GM23338 (cell line): ENCODE measurements at regions not wholly inside any gene's neighbourhood (a gene's known extent, or its start where the extent isn't known, plus 50 kb on each side); places are given as distances from the start of the nearest gene placed in this dataset.
"Not testable (repeated sequence)": the region's sequence is repeated elsewhere in the genome, so short reads cannot be mapped to it uniquely, and the experiment has no call there.

ENCODE experiments used
- ATAC-seq: fragments of 200-7000 bp; cut with Tn5 transposase; 3 replicates; pipeline ENCODE4 v1.9.1; 2020
- DNase-seq: peaks from one replicate; pipeline ENCODE4 v3.0.0-alpha.2; 2015; ENCODE audit warnings: low spot score
- H2AFZ ChIP-seq: fragments of 200-600 bp; sonication (generic); 2 replicates; pipeline ENCODE4 v1.8.0; 2016; ENCODE audit warnings: antibody characterized with exemption, mild to moderate bottlenecking, moderate library complexity
- H3F3A ChIP-seq: fragments of 200-600 bp; sonication (generic); replicated peaks from 2 replicates; pipeline ENCODE4 v1.8.0; 2017; ENCODE audit warnings: antibody characterized with exemption, mixed run types, low read depth
- H3K27ac ChIP-seq: fragments of 200-600 bp; sonication (generic); 2 replicates; pipeline ENCODE4 v1.6.1; 2016; ENCODE audit warnings: low read depth
- H3K27me3 ChIP-seq: fragments of 200-600 bp; sonication (generic); 2 replicates; pipeline ENCODE4 v1.8.0; 2016; ENCODE audit warnings: mild to moderate bottlenecking, mixed run types, moderate library complexity; ENCODE audit not compliant: insufficient read depth
- H3K36me3 ChIP-seq: fragments of 200-600 bp; sonication (generic); 2 replicates; pipeline ENCODE4 v1.8.0; 2016; ENCODE audit warnings: mild to moderate bottlenecking; ENCODE audit not compliant: insufficient read depth
- H3K4me1 ChIP-seq: fragments of 200-600 bp; sonication (generic); 2 replicates; pipeline ENCODE4 v1.8.0; 2016; ENCODE audit warnings: mild to moderate bottlenecking, moderate library complexity; ENCODE audit not compliant: insufficient read depth
- H3K4me2 ChIP-seq: fragments of 200-600 bp; sonication (generic); 2 replicates; pipeline ENCODE4 v1.7.1; 2017; ENCODE audit warnings: mixed run types
- H3K4me3 ChIP-seq: fragments of 200-600 bp; sonication (generic); 2 replicates; pipeline ENCODE4 v1.6.1; 2016; ENCODE audit warnings: mixed run types
- H3K79me2 ChIP-seq: fragments of 200-600 bp; sonication (generic); replicated peaks from 2 replicates; pipeline ENCODE4 v1.8.0; 2017; ENCODE audit warnings: mild to moderate bottlenecking; ENCODE audit not compliant: insufficient read depth
- H3K9me2 ChIP-seq: fragments of 200-600 bp; sonication (generic); 2 replicates; pipeline ENCODE4 v1.8.0; 2017; ENCODE audit not compliant: insufficient read depth
- H4K20me1 ChIP-seq: fragments of 200-600 bp; sonication (generic); replicated peaks from 2 replicates; pipeline ENCODE4 v1.8.0; 2017; ENCODE audit warnings: mild to moderate bottlenecking; ENCODE audit not compliant: insufficient read depth
- H3K27ac Mint-ChIP-seq: 2 replicates; pipeline ENCODE4 v1.8.0; 2020; ENCODE audit warnings: inconsistent platforms, mild to moderate bottlenecking, moderate library complexity, mixed read lengths
- H3K27me3 Mint-ChIP-seq: 3 replicates; pipeline ENCODE4 v1.8.0; 2022; ENCODE audit warnings: low read depth, mild to moderate bottlenecking, moderate library complexity, mixed read lengths, inconsistent platforms; ENCODE audit not compliant: insufficient read depth, poor library complexity
- H3K36me3 Mint-ChIP-seq: 3 replicates; pipeline ENCODE4 v1.8.0; 2021; ENCODE audit warnings: low read depth, mild to moderate bottlenecking, inconsistent platforms, moderate library complexity, mixed read lengths
- H3K4me1 Mint-ChIP-seq: 3 replicates; pipeline ENCODE4 v1.8.0; 2020; ENCODE audit warnings: mild to moderate bottlenecking, inconsistent platforms, mixed read lengths
- H3K4me3 Mint-ChIP-seq: 3 replicates; pipeline ENCODE4 v1.8.0; 2021; ENCODE audit warnings: moderate library complexity, mild to moderate bottlenecking, inconsistent platforms, mixed read lengths
- H3K9me3 Mint-ChIP-seq: 3 replicates; pipeline ENCODE4 v1.8.0; 2020; ENCODE audit warnings: moderate library complexity, mild to moderate bottlenecking, inconsistent platforms, mixed read lengths
- CREB1 ChIP-seq: fragments of 250-450 bp; sonication (Bioruptor Pico); IDR thresholded peaks from 2 replicates; pipeline ENCODE4 v1.5.0; 2020; ENCODE audit warnings: low read depth, mild to moderate bottlenecking, moderate library complexity
- ETS1 ChIP-seq: IDR thresholded peaks from 2 replicates; pipeline ENCODE4 v1.6.1; 2016; ENCODE audit warnings: antibody characterized with exemption
- EZH2phosphoT487 ChIP-seq: fragments of 200-600 bp; sonication (generic); IDR thresholded peaks from one replicate; pipeline ENCODE4 v1.8.1; 2018; ENCODE audit warnings: antibody characterized with exemption; ENCODE audit not compliant: unreplicated experiment
- JUNB ChIP-seq: IDR thresholded peaks from one replicate; pipeline ENCODE4 v1.6.1; 2016; ENCODE audit warnings: antibody characterized with exemption; ENCODE audit not compliant: unreplicated experiment
- NANOG ChIP-seq: IDR thresholded peaks from 2 replicates; pipeline ENCODE4 v1.6.1; 2016; ENCODE audit warnings: antibody characterized with exemption, borderline replicate concordance
- POLR2AphosphoS5 ChIP-seq: IDR thresholded peaks from 2 replicates; pipeline ENCODE4 v1.6.1; 2016; ENCODE audit warnings: antibody characterized with exemption, low read depth
- STAT1 ChIP-seq: IDR thresholded peaks from one replicate; pipeline ENCODE4 v1.6.1; 2016; ENCODE audit warnings: antibody characterized with exemption; ENCODE audit not compliant: unreplicated experiment
- ZNF114 ChIP-seq: fragments of 250-450 bp; sonication (Bioruptor Pico); IDR thresholded peaks from 2 replicates; pipeline ENCODE4 v1.5.0; 2020; ENCODE audit warnings: mild to moderate bottlenecking, moderate library complexity
- ZNF331 ChIP-seq: fragments of 250-450 bp; sonication (Bioruptor Pico); IDR thresholded peaks from 2 replicates; pipeline ENCODE4 v1.5.0; 2020; ENCODE audit warnings: low read depth, mild to moderate bottlenecking, moderate library complexity
- TF ChIP-seq, protein P1 (sequence below): fragments of 250-450 bp; sonication (Bioruptor Pico); IDR thresholded peaks from 2 replicates; pipeline ENCODE4 v1.5.0; 2020; ENCODE audit warnings: mild to moderate bottlenecking, moderate library complexity
- TF ChIP-seq, protein P2 (sequence below): IDR thresholded peaks from one replicate; pipeline ENCODE4 v1.6.1; 2018; ENCODE audit warnings: antibody characterized with exemption; ENCODE audit not compliant: unreplicated experiment

GRCh38 chr3:64435023-64435422, 209.8 kb upstream of the PRICKLE2 start:
- Mint-ChIP-seq H3K36me3 (peaks cover 28% of the 10 kb centered on the region), H3K4me1 (peaks cover 26% of the 10 kb centered on the region), H3K9me3 (peaks cover 26% of the 10 kb centered on the region)
- not testable (repeated sequence) for H3F3A ChIP-seq, H3K27me3 Mint-ChIP-seq, H3K4me3 Mint-ChIP-seq, H3K9me2 ChIP-seq, H3K4me1 ChIP-seq, H3K36me3 ChIP-seq, H3K27ac ChIP-seq, H3K27me3 ChIP-seq, H3K4me2 ChIP-seq, H3K4me3 ChIP-seq, H2AFZ ChIP-seq, H4K20me1 ChIP-seq, ATAC-seq, DNase-seq, H3K27ac Mint-ChIP-seq, H3K79me2 ChIP-seq

GRCh38 chr3:64432870-64433269, 207.6 kb upstream of the PRICKLE2 start:
- no peaks in the 10 kb centered on the region for H3K27me3 Mint-ChIP-seq
- Histone ChIP-seq H3K4me1 (0 out of 2 replicates have a peak, but pooled peaks cover 7% of the 10 kb centered on the region), H3K27ac (no peak overlapping the region), H3K4me3 (no peak overlapping the region), H3K79me2 (no peaks in the 10 kb centered on the region), H4K20me1 (no peaks in the 10 kb centered on the region), H3K9me2 (0 out of 2 replicates have a peak, but pooled peaks cover 5% of the 10 kb centered on the region), H3K27me3 (no peaks in the 10 kb centered on the region), H2AFZ (no peak overlapping the region), H3F3A (no peaks in the 10 kb centered on the region), H3K36me3 (no peaks in the 10 kb centered on the region), H3K4me2 (no peak overlapping the region)
- peaks cover 17% of the 10 kb centered on the region for H3K4me1 Mint-ChIP-seq
- H3K4me3 Mint-ChIP-seq: no peak overlapping the region
- DNase-seq (no peak), ATAC-seq (no peak)
- no peak overlapping the region for H3K27ac Mint-ChIP-seq
- peaks cover 28% of the 10 kb centered on the region for H3K36me3 Mint-ChIP-seq
- H3K9me3 Mint-ChIP-seq: peaks cover 26% of the 10 kb centered on the region
- no peak for TF ChIP-seq ETS1
- TF ChIP-seq ZNF114: no peak
- no peak for TF ChIP-seq NANOG
- TF ChIP-seq, protein P1, sequence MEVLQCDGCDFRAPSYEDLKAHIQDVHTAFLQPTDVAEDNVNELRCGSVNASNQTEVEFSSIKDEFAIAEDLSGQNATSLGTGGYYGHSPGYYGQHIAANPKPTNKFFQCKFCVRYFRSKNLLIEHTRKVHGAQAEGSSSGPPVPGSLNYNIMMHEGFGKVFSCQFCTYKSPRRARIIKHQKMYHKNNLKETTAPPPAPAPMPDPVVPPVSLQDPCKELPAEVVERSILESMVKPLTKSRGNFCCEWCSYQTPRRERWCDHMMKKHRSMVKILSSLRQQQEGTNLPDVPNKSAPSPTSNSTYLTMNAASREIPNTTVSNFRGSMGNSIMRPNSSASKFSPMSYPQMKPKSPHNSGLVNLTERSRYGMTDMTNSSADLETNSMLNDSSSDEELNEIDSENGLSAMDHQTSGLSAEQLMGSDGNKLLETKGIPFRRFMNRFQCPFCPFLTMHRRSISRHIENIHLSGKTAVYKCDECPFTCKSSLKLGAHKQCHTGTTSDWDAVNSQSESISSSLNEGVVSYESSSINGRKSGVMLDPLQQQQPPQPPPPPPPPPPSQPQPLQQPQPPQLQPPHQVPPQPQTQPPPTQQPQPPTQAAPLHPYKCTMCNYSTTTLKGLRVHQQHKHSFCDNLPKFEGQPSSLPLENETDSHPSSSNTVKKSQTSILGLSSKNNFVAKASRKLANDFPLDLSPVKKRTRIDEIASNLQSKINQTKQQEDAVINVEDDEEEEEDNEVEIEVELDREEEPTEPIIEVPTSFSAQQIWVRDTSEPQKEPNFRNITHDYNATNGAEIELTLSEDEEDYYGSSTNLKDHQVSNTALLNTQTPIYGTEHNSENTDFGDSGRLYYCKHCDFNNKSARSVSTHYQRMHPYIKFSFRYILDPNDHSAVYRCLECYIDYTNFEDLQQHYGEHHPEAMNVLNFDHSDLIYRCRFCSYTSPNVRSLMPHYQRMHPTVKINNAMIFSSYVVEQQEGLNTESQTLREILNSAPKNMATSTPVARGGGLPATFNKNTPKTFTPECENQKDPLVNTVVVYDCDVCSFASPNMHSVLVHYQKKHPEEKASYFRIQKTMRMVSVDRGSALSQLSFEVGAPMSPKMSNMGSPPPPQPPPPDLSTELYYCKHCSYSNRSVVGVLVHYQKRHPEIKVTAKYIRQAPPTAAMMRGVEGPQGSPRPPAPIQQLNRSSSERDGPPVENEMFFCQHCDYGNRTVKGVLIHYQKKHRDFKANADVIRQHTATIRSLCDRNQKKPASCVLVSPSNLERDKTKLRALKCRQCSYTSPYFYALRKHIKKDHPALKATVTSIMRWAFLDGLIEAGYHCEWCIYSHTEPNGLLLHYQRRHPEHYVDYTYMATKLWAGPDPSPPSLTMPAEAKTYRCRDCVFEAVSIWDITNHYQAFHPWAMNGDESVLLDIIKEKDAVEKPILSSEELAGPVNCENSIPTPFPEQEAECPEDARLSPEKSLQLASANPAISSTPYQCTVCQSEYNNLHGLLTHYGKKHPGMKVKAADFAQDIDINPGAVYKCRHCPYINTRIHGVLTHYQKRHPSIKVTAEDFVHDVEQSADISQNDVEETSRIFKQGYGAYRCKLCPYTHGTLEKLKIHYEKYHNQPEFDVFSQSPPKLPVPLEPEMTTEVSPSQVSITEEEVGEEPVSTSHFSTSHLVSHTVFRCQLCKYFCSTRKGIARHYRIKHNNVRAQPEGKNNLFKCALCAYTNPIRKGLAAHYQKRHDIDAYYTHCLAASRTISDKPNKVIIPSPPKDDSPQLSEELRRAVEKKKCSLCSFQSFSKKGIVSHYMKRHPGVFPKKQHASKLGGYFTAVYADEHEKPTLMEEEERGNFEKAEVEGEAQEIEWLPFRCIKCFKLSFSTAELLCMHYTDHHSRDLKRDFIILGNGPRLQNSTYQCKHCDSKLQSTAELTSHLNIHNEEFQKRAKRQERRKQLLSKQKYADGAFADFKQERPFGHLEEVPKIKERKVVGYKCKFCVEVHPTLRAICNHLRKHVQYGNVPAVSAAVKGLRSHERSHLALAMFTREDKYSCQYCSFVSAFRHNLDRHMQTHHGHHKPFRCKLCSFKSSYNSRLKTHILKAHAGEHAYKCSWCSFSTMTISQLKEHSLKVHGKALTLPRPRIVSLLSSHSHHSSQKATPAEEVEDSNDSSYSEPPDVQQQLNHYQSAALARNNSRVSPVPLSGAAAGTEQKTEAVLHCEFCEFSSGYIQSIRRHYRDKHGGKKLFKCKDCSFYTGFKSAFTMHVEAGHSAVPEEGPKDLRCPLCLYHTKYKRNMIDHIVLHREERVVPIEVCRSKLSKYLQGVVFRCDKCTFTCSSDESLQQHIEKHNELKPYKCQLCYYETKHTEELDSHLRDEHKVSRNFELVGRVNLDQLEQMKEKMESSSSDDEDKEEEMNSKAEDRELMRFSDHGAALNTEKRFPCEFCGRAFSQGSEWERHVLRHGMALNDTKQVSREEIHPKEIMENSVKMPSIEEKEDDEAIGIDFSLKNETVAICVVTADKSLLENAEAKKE (CRISPR knock-in tag): no peak
- no peak for TF ChIP-seq ZNF331 (CRISPR knock-in tag)
- TF ChIP-seq JUNB: no peak
- TF ChIP-seq STAT1: no peak
- TF ChIP-seq, protein P2, sequence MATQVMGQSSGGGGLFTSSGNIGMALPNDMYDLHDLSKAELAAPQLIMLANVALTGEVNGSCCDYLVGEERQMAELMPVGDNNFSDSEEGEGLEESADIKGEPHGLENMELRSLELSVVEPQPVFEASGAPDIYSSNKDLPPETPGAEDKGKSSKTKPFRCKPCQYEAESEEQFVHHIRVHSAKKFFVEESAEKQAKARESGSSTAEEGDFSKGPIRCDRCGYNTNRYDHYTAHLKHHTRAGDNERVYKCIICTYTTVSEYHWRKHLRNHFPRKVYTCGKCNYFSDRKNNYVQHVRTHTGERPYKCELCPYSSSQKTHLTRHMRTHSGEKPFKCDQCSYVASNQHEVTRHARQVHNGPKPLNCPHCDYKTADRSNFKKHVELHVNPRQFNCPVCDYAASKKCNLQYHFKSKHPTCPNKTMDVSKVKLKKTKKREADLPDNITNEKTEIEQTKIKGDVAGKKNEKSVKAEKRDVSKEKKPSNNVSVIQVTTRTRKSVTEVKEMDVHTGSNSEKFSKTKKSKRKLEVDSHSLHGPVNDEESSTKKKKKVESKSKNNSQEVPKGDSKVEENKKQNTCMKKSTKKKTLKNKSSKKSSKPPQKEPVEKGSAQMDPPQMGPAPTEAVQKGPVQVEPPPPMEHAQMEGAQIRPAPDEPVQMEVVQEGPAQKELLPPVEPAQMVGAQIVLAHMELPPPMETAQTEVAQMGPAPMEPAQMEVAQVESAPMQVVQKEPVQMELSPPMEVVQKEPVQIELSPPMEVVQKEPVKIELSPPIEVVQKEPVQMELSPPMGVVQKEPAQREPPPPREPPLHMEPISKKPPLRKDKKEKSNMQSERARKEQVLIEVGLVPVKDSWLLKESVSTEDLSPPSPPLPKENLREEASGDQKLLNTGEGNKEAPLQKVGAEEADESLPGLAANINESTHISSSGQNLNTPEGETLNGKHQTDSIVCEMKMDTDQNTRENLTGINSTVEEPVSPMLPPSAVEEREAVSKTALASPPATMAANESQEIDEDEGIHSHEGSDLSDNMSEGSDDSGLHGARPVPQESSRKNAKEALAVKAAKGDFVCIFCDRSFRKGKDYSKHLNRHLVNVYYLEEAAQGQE: no peak
- TF ChIP-seq CREB1 (CRISPR knock-in tag): no peak
- no peak for TF ChIP-seq EZH2phosphoT487
- TF ChIP-seq POLR2AphosphoS5: no peak
